Heart left ventricle (tissue), 16 donors: ENCODE measurements at regions not wholly inside any gene's neighbourhood (a gene's known extent, or its start where the extent isn't known, plus 50 kb on each side); places are given as distances from the start of the nearest gene placed in this dataset.

Experiments
- ATAC-seq, 4 donors: fragments of 200-7000 bp; cut with Tn5 transposase; one replicate each; pipeline ENCODE4 v1.9.1; 2020 to 2022; ENCODE audit warnings: moderate library complexity in 4 of 4, mild to moderate bottlenecking in 3 of 4, moderate number of reproducible peaks in 1 of 4
- DNase-seq, 5 donors: peaks; one replicate each; pipeline ENCODE4 v3.0.0-alpha.2; 2020
- H3K27ac ChIP-seq, 12 donors: fragments of 200-600 bp; sonication (generic) in 4 of 12; one replicate each; pipeline versions ENCODE4 v1.5.0 to v1.8.0; 2016 to 2022; ENCODE audit warnings: mild to moderate bottlenecking in 2 of 12
- H3K27me3 ChIP-seq, 9 donors: fragments of 200-600 bp; sonication (generic) in 2 of 9; one replicate each; pipeline versions ENCODE4 v1.5.1 to v1.8.0; 2016 to 2022; ENCODE audit warnings: mild to moderate bottlenecking in 3 of 9
- H3K36me3 ChIP-seq, 9 donors: fragments of 200-600 bp; sonication (generic) in 2 of 9; one replicate each; pipeline versions ENCODE4 v1.5.0 to v1.8.0; 2018 to 2022; ENCODE audit warnings: mild to moderate bottlenecking in 2 of 9
- H3K4me1 ChIP-seq, 12 donors: fragments of 200-600 bp; sonication (generic) in 4 of 12; one replicate each; pipeline versions ENCODE4 v1.5.0 to v1.8.0; 2016 to 2022; ENCODE audit warnings: mild to moderate bottlenecking in 3 of 12
- H3K4me3 ChIP-seq, 12 donors: fragments of 200-600 bp; sonication (generic) in 4 of 12; one replicate each; pipeline versions ENCODE4 v1.5.0 to v1.8.0; 2017 to 2022; ENCODE audit warnings: mild to moderate bottlenecking in 9 of 12, moderate library complexity in 4 of 12
- H3K9me3 ChIP-seq, 12 donors: fragments of 200-600 bp; sonication (generic) in 4 of 12; one replicate each; pipeline versions ENCODE4 v1.5.0 to v1.8.0; 2016 to 2022; ENCODE audit warnings: mild to moderate bottlenecking in 1 of 12
- POLR2A ChIP-seq, 2 donors: fragments of 450-650 bp; IDR thresholded peaks; one replicate each; pipeline ENCODE4 v1.6.1; 2017; ENCODE audit warnings: antibody characterized with exemption in 2 of 2, mild to moderate bottlenecking in 2 of 2, moderate library complexity in 2 of 2
- WGBS, 4 donors: extraction: QIAGEN DNeasy Blood & Tissue Kit in 2 of 4; methylation state at CpG; one replicate each; pipeline versions ENCODE4 v1.1.5 to v1.1.7; 2013 to 2018; 5-methylcytosine and 5-hydroxymethylcytosine counted together
- intact Hi-C, 10 donors: fragments of 100-400 bp; cut with DNase I; formaldehyde crosslinking; loops; one replicate each; pipeline versions ENCODE4 v1.11.1 to v1.14.2; 2022
- TF ChIP-seq, protein P1 (sequence below), 12 donors: fragments of 200-600 bp; sonication (generic) in 4 of 12; IDR thresholded peaks; one replicate each; pipeline versions ENCODE4 v1.5.0 to v1.8.0; 2018 to 2022; ENCODE audit warnings: antibody characterized with exemption in 12 of 12, mild to moderate bottlenecking in 5 of 12
- donor health status: ischemic (EF 13 %, LVEDD 7.1; RV severe dilation, severe dysfunction).
- donor health status: healthy with polysubstance abuse.
- donor health status: DM: no; HTN: yes; CAD: no.
- donor health status: DM: no; HTN: no; CAD: no.
- donor health status: ischemic (EF 25% LVEDD 6.9; RV normal size, moderate dysfunction).
- donor health status: ischemic (EF 25% LVEDD 5.7; RV mildly dilated, moderate dysfunction).
- donor health status: healthy.
- donor health status: DM: yes; HTN: yes; CAD: no.
- donor health status: ischemic (EF 35%, LVEDD 5.7; RV mildly dilated, moderate dysfunction).
- donor health status: nonischemic (EF 11% LVEDD 7.7; RV severe dilation, severe dysfunction).
- donor health status: DM: yes; HTN: yes; CAD: no.
- donor health status: PGD.
- donor health status: ischemic (EF 29% LVEDD 5.4; RV normal size, mild dysfunction).
- donor health status: nonischemic (EF 23%, LVEDD 6.1; RV moderate dilation, normal function).

DNA sequence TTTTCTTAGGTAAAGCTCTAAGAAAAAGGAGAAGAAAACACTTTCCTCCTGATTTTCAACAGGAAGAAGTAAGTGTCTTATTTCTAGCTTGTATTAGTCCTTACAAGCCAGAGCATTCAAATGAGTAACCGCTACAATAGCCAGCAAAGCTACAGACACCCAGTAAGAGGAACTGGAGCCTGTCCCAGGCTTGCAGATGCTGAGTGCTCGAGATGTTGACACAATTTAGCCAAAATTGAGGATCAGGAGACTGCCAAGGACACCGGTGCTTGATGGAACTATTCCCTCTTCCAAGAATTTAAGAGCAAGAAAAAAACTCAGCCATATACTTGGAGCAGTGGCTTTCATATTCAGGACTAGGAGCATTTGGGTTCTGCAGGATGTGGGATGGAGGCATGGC lies 149.3 kb upstream of the DPP6 start:
- 59 to 69% (median 62%) methylated on average over 3 of the region's 3 CpGs for WGBS, 4 donors

DNA sequence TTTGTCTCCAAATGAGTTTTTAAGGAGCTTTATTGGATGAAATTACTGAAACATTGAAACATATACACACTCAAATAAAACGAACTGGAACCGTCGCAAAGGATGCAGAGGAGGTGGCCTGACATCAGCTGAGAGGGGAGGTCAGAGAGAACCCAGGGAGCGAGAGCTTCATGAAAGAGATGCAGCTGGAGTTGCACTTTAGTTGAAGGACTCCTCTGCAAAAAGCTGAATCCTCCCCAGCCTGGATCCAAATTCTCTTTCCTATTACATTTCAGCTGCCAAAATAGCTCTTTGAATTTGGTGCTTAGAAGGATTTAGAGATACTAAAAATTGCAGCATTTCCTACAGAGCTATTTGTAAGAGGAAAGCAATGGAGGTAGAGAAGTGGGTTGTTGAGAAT lies 140.0 kb upstream of the DPP6 start:
- ATAC-seq = no peak

More for the DNA sequence above, 149.3 kb upstream of the DPP6 start:
- TF ChIP-seq, protein P1, sequence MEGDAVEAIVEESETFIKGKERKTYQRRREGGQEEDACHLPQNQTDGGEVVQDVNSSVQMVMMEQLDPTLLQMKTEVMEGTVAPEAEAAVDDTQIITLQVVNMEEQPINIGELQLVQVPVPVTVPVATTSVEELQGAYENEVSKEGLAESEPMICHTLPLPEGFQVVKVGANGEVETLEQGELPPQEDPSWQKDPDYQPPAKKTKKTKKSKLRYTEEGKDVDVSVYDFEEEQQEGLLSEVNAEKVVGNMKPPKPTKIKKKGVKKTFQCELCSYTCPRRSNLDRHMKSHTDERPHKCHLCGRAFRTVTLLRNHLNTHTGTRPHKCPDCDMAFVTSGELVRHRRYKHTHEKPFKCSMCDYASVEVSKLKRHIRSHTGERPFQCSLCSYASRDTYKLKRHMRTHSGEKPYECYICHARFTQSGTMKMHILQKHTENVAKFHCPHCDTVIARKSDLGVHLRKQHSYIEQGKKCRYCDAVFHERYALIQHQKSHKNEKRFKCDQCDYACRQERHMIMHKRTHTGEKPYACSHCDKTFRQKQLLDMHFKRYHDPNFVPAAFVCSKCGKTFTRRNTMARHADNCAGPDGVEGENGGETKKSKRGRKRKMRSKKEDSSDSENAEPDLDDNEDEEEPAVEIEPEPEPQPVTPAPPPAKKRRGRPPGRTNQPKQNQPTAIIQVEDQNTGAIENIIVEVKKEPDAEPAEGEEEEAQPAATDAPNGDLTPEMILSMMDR (IDR thresholded peaks at IDR 0.05) = no peak
- no peak for TF ChIP-seq POLR2A (IDR thresholded peaks at IDR 0.05)
- no peaks in the 10 kb centered on the region for H3K4me1 ChIP-seq
- no peak overlapping the region for H3K4me3 ChIP-seq
- peaks cover 0 to 6% (median 0%) of the 10 kb centered on the region in 9 donors for H3K27me3 ChIP-seq
- DNase-seq (peak in 1 of 5 donors; percentile 25), ATAC-seq (no peak)
- no peaks in the 10 kb centered on the region for H3K36me3 ChIP-seq
- no peak overlapping the region for H3K27ac ChIP-seq
- peaks cover 0 to 5% (median 0%) of the 10 kb centered on the region in 12 donors for H3K9me3 ChIP-seq
- intact Hi-C loops = no loop called here

DNA sequence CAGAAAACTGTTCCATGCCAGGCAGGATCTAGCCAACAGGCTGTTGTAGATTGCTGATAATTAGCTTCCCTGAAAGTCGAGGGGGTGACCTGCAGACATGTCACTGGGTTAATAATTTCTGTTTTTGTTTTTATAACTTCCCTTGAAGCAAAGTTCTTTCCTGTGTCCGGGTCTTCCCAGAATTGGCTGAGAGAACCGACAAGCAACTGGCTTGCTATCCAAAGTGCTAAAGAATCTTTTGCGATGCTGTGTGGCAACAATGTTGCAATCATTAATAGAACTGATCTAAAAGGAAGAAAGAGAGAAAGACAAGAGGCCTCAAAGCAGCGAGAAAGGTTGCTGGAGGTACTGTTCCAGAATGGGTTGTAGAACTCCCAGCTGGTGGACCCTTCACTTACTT lies 132.1 kb upstream of the DPP6 start:
- no peaks in the 10 kb centered on the region for H3K4me1 ChIP-seq
- no peak for DNase-seq
- intact Hi-C loops = no loop called here
- H3K36me3 ChIP-seq = no peaks in the 10 kb centered on the region
- WGBS, 4 donors = 62 to 71% (median 66%) methylated on average over 5 of the region's 5 CpGs
- no peak overlapping the region for H3K4me3 ChIP-seq
- TF ChIP-seq POLR2A (IDR thresholded peaks at IDR 0.05) = no peak
- TF ChIP-seq, protein P1 (IDR thresholded peaks at IDR 0.05) = no peak
- no peak overlapping the region for H3K27ac ChIP-seq
- ATAC-seq = no peak
- no peaks in the 10 kb centered on the region for H3K9me3 ChIP-seq
- H3K27me3 ChIP-seq = no peaks in the 10 kb centered on the region

More for the DNA sequence above, 140.0 kb upstream of the DPP6 start:
- 53 to 65% (median 54%) methylated on average over 4 of the region's 4 CpGs for WGBS, 4 donors
- H3K27ac ChIP-seq = no peak overlapping the region
- peaks cover 0 to 7% (median 0%) of the 10 kb centered on the region in 9 donors for H3K27me3 ChIP-seq
- no peak overlapping the region for H3K4me3 ChIP-seq
- no peak for TF ChIP-seq POLR2A (IDR thresholded peaks at IDR 0.05)
- TF ChIP-seq, protein P1 (IDR thresholded peaks at IDR 0.05) = no peak
- no peaks in the 10 kb centered on the region for H3K36me3 ChIP-seq
- intact Hi-C loops = no loop called here
- peaks cover 0 to 5% (median 0%) of the 10 kb centered on the region in 12 donors for H3K9me3 ChIP-seq
- H3K4me1 ChIP-seq = no peaks in the 10 kb centered on the region
- no peak for DNase-seq

DNA sequence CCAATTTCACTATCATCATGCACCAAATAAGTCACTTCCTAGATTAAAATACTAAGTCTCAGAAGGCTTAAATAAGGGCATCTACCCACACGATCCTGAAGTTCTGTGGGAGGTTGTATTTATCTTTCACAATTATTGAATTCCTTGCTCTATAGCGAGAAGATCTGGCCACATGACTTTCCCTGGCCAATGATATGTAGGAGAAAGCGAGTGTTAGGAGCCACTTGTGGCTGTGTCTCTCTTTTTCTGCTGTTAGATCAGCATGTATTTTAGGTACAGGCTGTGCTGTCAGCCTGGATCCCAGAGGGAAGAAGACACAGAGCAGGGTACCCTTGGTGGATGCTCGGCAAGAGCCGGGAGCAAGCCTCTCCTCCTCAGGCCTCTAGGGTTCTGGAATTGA lies 131.3 kb upstream of the DPP6 start:
- intact Hi-C loops = no loop called here
- Histone ChIP-seq H3K4me3 (no peak overlapping the region), H3K27me3 (no peaks in the 10 kb centered on the region), H3K4me1 (no peaks in the 10 kb centered on the region), H3K9me3 (no peaks in the 10 kb centered on the region), H3K36me3 (no peaks in the 10 kb centered on the region), H3K27ac (no peak overlapping the region)
- no peak for DNase-seq
- 59 to 69% (median 64%) methylated on average over 5 of the region's 5 CpGs for WGBS, 4 donors
- TF ChIP-seq, protein P1 (IDR thresholded peaks at IDR 0.05) = no peak
- no peak for TF ChIP-seq POLR2A (IDR thresholded peaks at IDR 0.05)
- no peak for ATAC-seq
